Caco-2 (cell line): ENCODE measurements at regions not wholly inside any gene's neighbourhood (a gene's known extent, or its start where the extent isn't known, plus 50 kb on each side); places are given as distances from the start of the nearest gene placed in this dataset.
"Not testable (repeated sequence)": the region's sequence is repeated elsewhere in the genome, so short reads cannot be mapped to it uniquely, and the experiment has no call there.

Experiments
- BruUV-seq: library from RNA; stranded (reverse); fragments of 400-500 nt; replicated peaks from 2 replicates; lab custom pipeline; 2021; lab: Mats Ljungman, UMichigan
- CTCF ChIA-PET: fragments of 300-600 bp; sonication (Branson Sonifier 250); formaldehyde crosslinking; loops from one replicate; lab custom pipeline; 2022; ENCODE audit warnings: antibody characterized with exemption; lab: Charles Lee
- POLR2A ChIA-PET: fragments of 300-600 bp; sonication (Branson Sonifier 250); formaldehyde crosslinking; loops from one replicate; lab custom pipeline; 2022; ENCODE audit warnings: antibody characterized with exemption; lab: Charles Lee
- DNase-seq, 2 experiments: peaks; one replicate each; pipeline versions ENCODE4 v3.0.0 to v3.0.0-alpha.2; 2020 to 2022
- H3K27me3 ChIP-seq: replicated peaks from 2 replicates; pipeline ENCODE4 v1.6.0; 2011; ENCODE audit warnings: low read length; ENCODE audit not compliant: control insufficient read depth, insufficient read depth
- H3K36me3 ChIP-seq: 2 replicates; pipeline ENCODE4 v1.5.1; 2011; ENCODE audit warnings: low read length; ENCODE audit not compliant: control insufficient read depth, insufficient read depth
- H3K4me1 ChIP-seq: fragments of 250-450 bp; sonication (Bioruptor Pico); 2 replicates; pipeline ENCODE4 v1.5.1; 2020; ENCODE audit warnings: mild to moderate bottlenecking
- H3K4me3 ChIP-seq: 2 replicates; pipeline ENCODE4 v1.5.1; 2011; ENCODE audit warnings: low read depth, mild to moderate bottlenecking, control low read depth, low read length
- H3K9me3 ChIP-seq: fragments of 250-450 bp; sonication (Bioruptor Pico); 2 replicates; pipeline ENCODE4 v1.5.1; 2020; ENCODE audit warnings: mild to moderate bottlenecking, moderate library complexity
- H3K27ac Mint-ChIP-seq: one replicate; pipeline ENCODE4 v1.8.0; 2022; ENCODE audit warnings: mixed read lengths; ENCODE audit not compliant: unreplicated experiment
- H3K27me3 Mint-ChIP-seq: one replicate; pipeline ENCODE4 v1.8.0; 2022; ENCODE audit warnings: mixed read lengths; ENCODE audit not compliant: insufficient read depth, unreplicated experiment
- H3K36me3 Mint-ChIP-seq: one replicate; pipeline ENCODE4 v1.8.0; 2022; ENCODE audit warnings: mild to moderate bottlenecking, mixed read lengths; ENCODE audit not compliant: insufficient read depth, unreplicated experiment
- H3K4me1 Mint-ChIP-seq: one replicate; pipeline ENCODE4 v1.8.0; 2022; ENCODE audit warnings: low read depth, mixed read lengths; ENCODE audit not compliant: unreplicated experiment
- H3K4me3 Mint-ChIP-seq: one replicate; pipeline ENCODE4 v1.8.0; 2022; ENCODE audit warnings: mild to moderate bottlenecking, moderate library complexity, mixed read lengths; ENCODE audit not compliant: unreplicated experiment
- H3K9me3 Mint-ChIP-seq: one replicate; pipeline ENCODE4 v1.8.0; 2022; ENCODE audit warnings: mixed read lengths; ENCODE audit not compliant: unreplicated experiment
- CTCF ChIP-seq, 2 experiments: fragments of 200-600 bp in 1 of 2; IDR thresholded peaks; 1 replicate in 1 of 2; 2 replicates in 1 of 2; pipeline versions ENCODE4 v1.5.1 to v1.8.0; 2011 to 2022; ENCODE audit warnings: antibody characterized with exemption in 1 of 2, control low read depth in 1 of 2, inconsistent platforms in 1 of 2, low read depth in 1 of 2, low read length in 1 of 2, mild to moderate bottlenecking in 1 of 2, moderate library complexity in 1 of 2; ENCODE audit not compliant: insufficient read depth in 1 of 2, severe bottlenecking in 1 of 2, unreplicated experiment in 1 of 2
- intact Hi-C: fragments of 100-400 bp; cut with micrococcal nuclease; formaldehyde crosslinking; loops from one replicate; pipeline ENCODE4 v1.10.0; 2022; ENCODE audit not compliant: unreplicated experiment

GRCh38 chr5:96168833-96169232 lies 207.2 kb upstream of the ELL2 start:
- H3K27me3 Mint-ChIP-seq, POLR2A ChIA-PET: not testable (repeated sequence)

GRCh38 chr5:96159043-96159442 lies 197.4 kb upstream of the ELL2 start:
- no peak overlapping the region for H3K4me3 Mint-ChIP-seq
- no peak overlapping the region for H3K4me3 ChIP-seq
- H3K36me3 Mint-ChIP-seq: no peaks in the 10 kb centered on the region
- H3K9me3 Mint-ChIP-seq: no peaks in the 10 kb centered on the region
- no peak overlapping the region for H3K27ac Mint-ChIP-seq
- ChIA-PET POLR2A (no interaction called here), CTCF (no interaction called here)
- no peaks in the 10 kb centered on the region for H3K27me3 Mint-ChIP-seq
- peaks cover 14% of the 10 kb centered on the region for H3K4me1 Mint-ChIP-seq
- no TSS peak for BruUV-seq
- H3K4me1 ChIP-seq: peaks cover 7% of the 10 kb centered on the region; the same call in 1 of the 2 replicates
- peaks cover 2% of the 10 kb centered on the region; the same call in 1 of the 2 replicates for H3K9me3 ChIP-seq
- no peak for DNase-seq
- H3K36me3 ChIP-seq: no peaks in the 10 kb centered on the region
- no peak for TF ChIP-seq CTCF (IDR thresholded peaks at IDR 0.05; ENCODE audit: insufficient read depth in 1 of 2, low read depth in 1 of 2, low read length in 1 of 2, severe bottlenecking in 1 of 2, unreplicated experiment in 1 of 2)
- H3K27me3 ChIP-seq: no peaks in the 10 kb centered on the region
- intact Hi-C loops: no loop called here

More at GRCh38 chr5:96168833-96169232, 207.2 kb upstream of the ELL2 start:
- H3K27ac Mint-ChIP-seq, H3K4me3 Mint-ChIP-seq, H3K36me3 Mint-ChIP-seq, CTCF ChIA-PET, H3K4me1 ChIP-seq, H3K9me3 Mint-ChIP-seq, H3K4me1 Mint-ChIP-seq, H3K4me3 ChIP-seq, H3K27me3 ChIP-seq, DNase-seq, H3K36me3 ChIP-seq, intact Hi-C loops, BruUV-seq, H3K9me3 ChIP-seq: not testable (repeated sequence)

- DNase-seq: no peak
- ChIA-PET CTCF (no interaction called here), POLR2A (no interaction called here)
- H3K4me1 Mint-ChIP-seq: peaks cover 14% of the 10 kb centered on the region
- Histone ChIP-seq H3K9me3 (peaks cover 2% of the 10 kb centered on the region; the same call in 1 of the 2 replicates), H3K4me3 (no peak overlapping the region), H3K4me1 (peaks cover 7% of the 10 kb centered on the region; the same call in 1 of the 2 replicates), H3K27me3 (no peaks in the 10 kb centered on the region), H3K36me3 (no peaks in the 10 kb centered on the region)
- TF ChIP-seq CTCF (IDR thresholded peaks at IDR 0.05; ENCODE audit: insufficient read depth in 1 of 2, low read depth in 1 of 2, low read length in 1 of 2, severe bottlenecking in 1 of 2, unreplicated experiment in 1 of 2): no peak
- no peaks in the 10 kb centered on the region for H3K36me3 Mint-ChIP-seq
- no TSS peak for BruUV-seq
- H3K9me3 Mint-ChIP-seq: no peaks in the 10 kb centered on the region
- peak overlapping the region; percentile 35 for H3K4me3 Mint-ChIP-seq
- H3K27me3 Mint-ChIP-seq: no peaks in the 10 kb centered on the region
- peak overlapping the region; percentile 71 for H3K27ac Mint-ChIP-seq
- intact Hi-C loops: no loop called here
These were observed 196.2 kb upstream of the ELL2 start for GRCh38 chr5:96157841-96158291.
